ENCODE measurements at regions not wholly inside any gene's neighbourhood (a gene's known extent, or its start where the extent isn't known, plus 50 kb on each side); places are given as distances from the start of the nearest gene placed in this dataset.

- H3K4me3 ChIP-seq (ENCODE audit: low read depth, low read length) = no peak overlapping the region
- CTCF ChIA-PET = interaction anchor here (0.6 to 3.2 kb wide), 13 partner anchors 8 to 1182 kb away, joined by 3 to 31 read pairs (median 4); no protein-coding TSS in a partner anchor
Observed at GRCh38 chr4:16289897-16290554, 63.8 kb upstream of the TAPT1 start.

DNA sequence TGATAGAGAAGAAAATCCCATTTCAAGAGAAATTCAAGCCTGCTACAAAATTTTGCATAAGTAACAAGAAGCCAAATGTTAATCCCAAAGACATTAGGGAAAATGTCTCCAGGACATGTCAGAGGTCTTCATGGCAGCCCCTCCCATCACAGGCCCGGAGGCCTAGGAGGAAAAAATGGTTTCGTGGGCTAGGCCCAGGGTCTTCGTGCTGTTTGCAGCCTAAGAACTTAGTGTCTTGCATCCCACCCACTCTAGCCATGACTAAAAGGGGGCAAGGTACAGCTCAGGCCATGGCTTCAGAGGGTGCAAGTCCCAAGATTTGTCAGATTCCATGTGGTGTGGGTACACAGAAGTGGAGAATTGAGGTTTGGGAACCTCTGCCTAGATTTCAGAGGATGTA, 57.8 kb upstream of the TAPT1 start:
- H3K4me3 ChIP-seq (ENCODE audit: low read depth, low read length) = no peak overlapping the region
- no peak for DNase-seq (ENCODE audit: low read depth)
- POLR2A ChIA-PET = no interaction called here
- CTCF ChIA-PET = interaction anchor here (1.8 kb wide), 1 partner anchor 1123 kb away, joined by 3 read pairs; no protein-coding TSS in a partner anchor
- TF ChIP-seq, protein P1, sequence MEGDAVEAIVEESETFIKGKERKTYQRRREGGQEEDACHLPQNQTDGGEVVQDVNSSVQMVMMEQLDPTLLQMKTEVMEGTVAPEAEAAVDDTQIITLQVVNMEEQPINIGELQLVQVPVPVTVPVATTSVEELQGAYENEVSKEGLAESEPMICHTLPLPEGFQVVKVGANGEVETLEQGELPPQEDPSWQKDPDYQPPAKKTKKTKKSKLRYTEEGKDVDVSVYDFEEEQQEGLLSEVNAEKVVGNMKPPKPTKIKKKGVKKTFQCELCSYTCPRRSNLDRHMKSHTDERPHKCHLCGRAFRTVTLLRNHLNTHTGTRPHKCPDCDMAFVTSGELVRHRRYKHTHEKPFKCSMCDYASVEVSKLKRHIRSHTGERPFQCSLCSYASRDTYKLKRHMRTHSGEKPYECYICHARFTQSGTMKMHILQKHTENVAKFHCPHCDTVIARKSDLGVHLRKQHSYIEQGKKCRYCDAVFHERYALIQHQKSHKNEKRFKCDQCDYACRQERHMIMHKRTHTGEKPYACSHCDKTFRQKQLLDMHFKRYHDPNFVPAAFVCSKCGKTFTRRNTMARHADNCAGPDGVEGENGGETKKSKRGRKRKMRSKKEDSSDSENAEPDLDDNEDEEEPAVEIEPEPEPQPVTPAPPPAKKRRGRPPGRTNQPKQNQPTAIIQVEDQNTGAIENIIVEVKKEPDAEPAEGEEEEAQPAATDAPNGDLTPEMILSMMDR (IDR thresholded peaks at IDR 0.05; ENCODE audit: insufficient read depth, low read depth, low read length) = no peak
- no peaks in the 10 kb centered on the region for H3K36me3 ChIP-seq (ENCODE audit: control insufficient read depth, insufficient read depth, low read length)
- H3K27me3 ChIP-seq (ENCODE audit: control insufficient read depth, insufficient read depth, low read length) = peaks cover 3% of the 10 kb centered on the region; the same call in 1 of the 2 replicates

More at GRCh38 chr4:16289897-16290554, 63.8 kb upstream of the TAPT1 start:
- TF ChIP-seq, protein P1 (IDR thresholded peaks at IDR 0.05; ENCODE audit: insufficient read depth, low read depth, low read length) = peak; percentile 55
- Histone ChIP-seq H3K36me3 (ENCODE audit: control insufficient read depth, insufficient read depth, low read length) (no peaks in the 10 kb centered on the region), H3K27me3 (ENCODE audit: control insufficient read depth, insufficient read depth, low read length) (peaks cover 6% of the 10 kb centered on the region; the same call in 1 of the 2 replicates)
- DNase-seq (ENCODE audit: low read depth) = no peak
- POLR2A ChIA-PET = no interaction called here

DNA sequence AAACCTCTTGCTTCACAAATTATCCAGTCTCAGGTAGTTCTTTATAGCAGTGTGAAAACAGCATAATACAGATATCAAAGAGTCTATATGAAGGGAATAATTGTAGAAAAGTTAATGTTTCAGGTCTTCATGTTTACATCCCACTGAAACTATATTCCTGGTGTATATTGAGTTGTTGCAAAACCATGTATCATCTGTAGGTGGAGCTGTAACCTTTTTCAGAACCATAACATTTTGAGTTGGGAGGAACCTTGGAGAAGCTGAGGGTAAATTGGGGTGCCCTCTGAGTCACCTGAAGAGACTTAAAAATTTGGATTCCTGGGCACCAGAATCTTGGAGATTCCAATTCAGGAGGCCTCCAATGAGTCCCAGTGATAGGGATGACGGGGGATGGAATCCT, 51.9 kb upstream of the TAPT1 start:
- POLR2A ChIA-PET = no interaction called here
- CTCF ChIA-PET = interaction anchor here (1.0 to 2.1 kb wide), 5 partner anchors 10 to 166 kb away, joined by 3 to 8 read pairs (median 4); no protein-coding TSS in a partner anchor
- no peaks in the 10 kb centered on the region for H3K36me3 ChIP-seq (ENCODE audit: control insufficient read depth, insufficient read depth, low read length)
- peaks cover 5% of the 10 kb centered on the region for H3K27me3 ChIP-seq (ENCODE audit: control insufficient read depth, insufficient read depth, low read length)
- no peak for DNase-seq (ENCODE audit: low read depth)
- TF ChIP-seq, protein P1 (IDR thresholded peaks at IDR 0.05; ENCODE audit: insufficient read depth, low read depth, low read length) = peak; percentile 32; the same call in 1 of the 2 replicates
- H3K4me3 ChIP-seq (ENCODE audit: low read depth, low read length) = no peak overlapping the region
